HEK293T (cell line): ENCODE measurements at regions not wholly inside any gene's neighbourhood (a gene's known extent, or its start where the extent isn't known, plus 50 kb on each side); places are given as distances from the start of the nearest gene placed in this dataset.

Source experiments
- ARNT ChIP-seq: fragments of 450-650 bp; IDR thresholded peaks from 2 replicates; pipeline ENCODE4 v1.6.1; 2017; ENCODE audit warnings: mild to moderate bottlenecking
- FOXK2 ChIP-seq: fragments of 450-650 bp; IDR thresholded peaks from 2 replicates; pipeline ENCODE4 v1.6.1; 2016; ENCODE audit warnings: mild to moderate bottlenecking
- FOXM1 ChIP-seq: fragments of 450-650 bp; IDR thresholded peaks from 2 replicates; pipeline ENCODE4 v1.6.1; 2017; ENCODE audit warnings: mild to moderate bottlenecking, borderline replicate concordance
- L3MBTL2 ChIP-seq: fragments of 450-650 bp; conservative IDR thresholded peaks from 2 replicates; pipeline ENCODE4 v1.6.1; 2016; ENCODE audit warnings: mild to moderate bottlenecking
- SP1 ChIP-seq: fragments of 450-650 bp; IDR thresholded peaks from 2 replicates; pipeline ENCODE4 v1.6.1; 2017
- ZNF384 ChIP-seq: fragments of 450-650 bp; IDR thresholded peaks from 2 replicates; pipeline ENCODE4 v1.6.1; 2016

DNA sequence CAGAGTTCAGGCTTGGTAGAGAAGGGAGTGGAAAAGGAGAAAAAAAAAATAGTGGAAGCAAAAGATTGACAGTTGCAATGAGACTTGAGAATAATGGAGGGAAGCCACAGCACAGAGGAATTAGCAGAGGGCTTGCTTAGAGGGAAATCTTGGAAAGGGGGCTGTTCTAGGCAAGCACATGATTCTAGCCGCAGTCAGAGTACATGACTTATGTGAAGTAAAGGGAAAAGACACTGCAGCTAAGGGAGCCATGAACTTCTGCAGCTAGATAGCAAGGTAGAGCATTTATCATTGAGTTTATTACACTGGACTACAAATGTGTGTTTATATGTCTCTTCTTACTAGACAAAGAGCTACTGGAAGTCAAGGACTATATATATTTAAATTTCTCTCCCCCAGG, 144.0 kb upstream of the OPCML start:
- TF ChIP-seq L3MBTL2 (no peak), FOXM1 (no peak), FOXK2 (no peak), ZNF384 (no peak), SP1 (no peak), ARNT (no peak)
